Gastroesophageal sphincter (tissue), 3 donors: ENCODE measurements at regions not wholly inside any gene's neighbourhood (a gene's known extent, or its start where the extent isn't known, plus 50 kb on each side); places are given as distances from the start of the nearest gene placed in this dataset.

Experiments
- POLR2AphosphoS5 ChIP-seq: sonication (generic); formaldehyde crosslinking; IDR thresholded peaks from one replicate; pipeline ENCODE4 v1.6.1; 2017; ENCODE audit warnings: antibody characterized with exemption
- TF ChIP-seq, protein P1 (sequence below), 4 experiments: fragments of 200-600 bp in 2 of 4; fragments of 450-650 bp in 2 of 4; sonication (generic) in 1 of 4; IDR thresholded peaks; one replicate each; pipeline ENCODE4 v1.5.1; 2017 to 2019; ENCODE audit warnings: antibody characterized with exemption in 4 of 4, mild to moderate bottlenecking in 2 of 4, moderate library complexity in 2 of 4

DNA sequence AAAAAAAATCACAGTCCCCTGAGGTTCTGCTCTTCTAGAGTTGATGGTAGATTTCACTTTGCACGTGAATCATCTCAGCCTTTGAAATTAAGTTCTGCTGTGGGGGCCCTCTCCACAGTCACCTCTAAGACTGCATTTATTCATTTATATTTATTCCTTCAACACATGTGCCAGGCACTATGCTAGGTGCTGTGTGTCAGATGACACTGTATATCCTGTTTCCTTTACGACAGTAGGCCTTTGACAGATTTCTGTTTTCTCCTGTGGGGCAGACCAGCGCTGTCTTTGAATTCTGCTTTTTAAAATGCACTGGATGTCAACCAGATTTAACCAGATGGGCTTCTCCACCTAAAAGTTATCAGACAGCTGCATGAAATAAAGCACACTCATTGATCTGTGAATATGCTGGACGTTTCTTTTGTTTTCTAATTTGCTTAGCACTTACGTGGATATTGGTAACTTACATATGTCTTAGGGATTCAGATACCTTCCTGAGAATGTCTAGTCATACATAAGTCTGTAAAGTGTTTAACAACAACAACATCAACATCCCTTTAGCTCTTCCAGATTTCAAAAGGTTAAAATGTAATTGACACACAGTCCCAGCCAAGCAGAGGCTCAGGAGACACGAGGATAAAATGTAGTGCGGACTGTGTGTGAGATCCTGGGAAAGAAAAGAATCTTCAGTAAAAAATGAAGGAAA is 525.5 kb upstream of the MCTP2 start:
- TF ChIP-seq, protein P1, sequence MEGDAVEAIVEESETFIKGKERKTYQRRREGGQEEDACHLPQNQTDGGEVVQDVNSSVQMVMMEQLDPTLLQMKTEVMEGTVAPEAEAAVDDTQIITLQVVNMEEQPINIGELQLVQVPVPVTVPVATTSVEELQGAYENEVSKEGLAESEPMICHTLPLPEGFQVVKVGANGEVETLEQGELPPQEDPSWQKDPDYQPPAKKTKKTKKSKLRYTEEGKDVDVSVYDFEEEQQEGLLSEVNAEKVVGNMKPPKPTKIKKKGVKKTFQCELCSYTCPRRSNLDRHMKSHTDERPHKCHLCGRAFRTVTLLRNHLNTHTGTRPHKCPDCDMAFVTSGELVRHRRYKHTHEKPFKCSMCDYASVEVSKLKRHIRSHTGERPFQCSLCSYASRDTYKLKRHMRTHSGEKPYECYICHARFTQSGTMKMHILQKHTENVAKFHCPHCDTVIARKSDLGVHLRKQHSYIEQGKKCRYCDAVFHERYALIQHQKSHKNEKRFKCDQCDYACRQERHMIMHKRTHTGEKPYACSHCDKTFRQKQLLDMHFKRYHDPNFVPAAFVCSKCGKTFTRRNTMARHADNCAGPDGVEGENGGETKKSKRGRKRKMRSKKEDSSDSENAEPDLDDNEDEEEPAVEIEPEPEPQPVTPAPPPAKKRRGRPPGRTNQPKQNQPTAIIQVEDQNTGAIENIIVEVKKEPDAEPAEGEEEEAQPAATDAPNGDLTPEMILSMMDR (IDR thresholded peaks at IDR 0.05) = no peak
- TF ChIP-seq POLR2AphosphoS5 = no peak
